K562 (cell line): ENCODE measurements at regions not wholly inside any gene's neighbourhood (a gene's known extent, or its start where the extent isn't known, plus 50 kb on each side); places are given as distances from the start of the nearest gene placed in this dataset.

Source experiments
- ATAC-seq: fragments of 200-7000 bp; cut with Tn5 transposase; 3 replicates; pipeline ENCODE4 v1.9.1; 2020; ENCODE audit warnings: moderate library complexity
- BruUV-seq: library from RNA; stranded (reverse); fragments of 400-500 nt; replicated peaks from 2 replicates; lab custom pipeline; 2021; lab: Mats Ljungman, UMichigan
- CTCF ChIA-PET: fragments of 300-600 bp; formaldehyde crosslinking; extraction: SDS; loops from one replicate; lab custom pipeline; 2021; ENCODE audit warnings: low intra/inter-chr PET ratio; lab: Yijun Ruan, JAX
- POLR2A ChIA-PET: fragments of 300-600, 350-650 bp; sonication (Branson Sonifier 250); formaldehyde crosslinking; extraction: SDS; loops from one replicate; lab custom pipeline; 2021; ENCODE audit warnings: antibody characterized with exemption, inconsistent platforms; lab: Yijun Ruan, JAX
- DNase-seq, 4 experiments: peaks; one replicate each; pipeline versions ENCODE4 v3.0.0 to v3.0.0-alpha.2; 2011 to 2018; ENCODE audit warnings: low spot score in 3 of 4, mixed read lengths in 3 of 4; ENCODE audit errors: extremely low read depth in 1 of 4
- FAIRE-seq: peaks from 2 replicates; lab custom pipeline; 2011; peaks lifted over from hg19 to GRCh38; lab: Jason Lieb, UNC
- H2AFZ ChIP-seq: 2 replicates; pipeline ENCODE4 v1.6.0; 2011; ENCODE audit warnings: low read depth, low read length, control low read depth, inconsistent platforms
- H3K27ac ChIP-seq: fragments of 200-600 bp; 3 replicates; pipeline ENCODE4 v1.8.0; 2011; ENCODE audit warnings: low read depth, mild to moderate bottlenecking, control low read depth, inconsistent platforms, low read length, moderate library complexity, mixed read lengths; ENCODE audit errors: extremely low read depth
- H3K27me3 ChIP-seq, 2 experiments: fragments of 300-600 bp in 1 of 2; 2 replicates in 1 of 2; 3 replicates in 1 of 2; pipeline versions ENCODE4 v1.6.0 to v1.8.0; 2011; ENCODE audit warnings: inconsistent platforms in 2 of 2, low read length in 2 of 2, mild to moderate bottlenecking in 1 of 2, mixed read lengths in 1 of 2, moderate library complexity in 1 of 2; ENCODE audit not compliant: control insufficient read depth in 2 of 2, insufficient read depth in 2 of 2
- H3K36me3 ChIP-seq: fragments of 300-600 bp; 3 replicates; pipeline ENCODE4 v1.8.0; 2011; ENCODE audit warnings: mild to moderate bottlenecking, low read length, inconsistent platforms; ENCODE audit not compliant: control insufficient read depth, insufficient read depth
- H3K4me1 ChIP-seq, 2 experiments: fragments of 200-600 bp in 1 of 2; replicated peaks in 1 of 2; 2 replicates in 1 of 2; 3 replicates in 1 of 2; pipeline versions ENCODE4 v1.5.1 to v1.8.0; 2011; ENCODE audit warnings: inconsistent platforms in 2 of 2, low read length in 2 of 2, mild to moderate bottlenecking in 1 of 2, mixed read lengths in 1 of 2, moderate library complexity in 1 of 2; ENCODE audit not compliant: control insufficient read depth in 2 of 2, insufficient read depth in 2 of 2
- H3K4me2 ChIP-seq: 2 replicates; pipeline ENCODE4 v1.6.1; 2011; ENCODE audit warnings: low read length, control low read depth, inconsistent platforms, mixed read lengths; ENCODE audit not compliant: insufficient read depth
- H3K4me3 ChIP-seq: fragments of 200-600 bp; sonication (generic), shearing (Covaris generic); 2 replicates; pipeline ENCODE4 v1.5.1; 2016; ENCODE audit warnings: control low read depth, inconsistent platforms
- H3K79me2 ChIP-seq: fragments of 200-600 bp; 3 replicates; pipeline ENCODE4 v1.8.0; 2011; ENCODE audit warnings: low read length, inconsistent platforms; ENCODE audit not compliant: control insufficient read depth, insufficient read depth
- H3K9ac ChIP-seq, 2 experiments: 2 replicates each; pipeline versions ENCODE4 v1.6.0 to v1.6.1; 2011; ENCODE audit warnings: low read depth in 2 of 2, low read length in 2 of 2, control low read depth in 1 of 2, inconsistent platforms in 1 of 2, mild to moderate bottlenecking in 1 of 2, mixed read lengths in 1 of 2; ENCODE audit not compliant: insufficient read depth in 1 of 2
- H3K9me1 ChIP-seq: one replicate; pipeline ENCODE4 v1.6.0; 2011; ENCODE audit warnings: inconsistent platforms, mild to moderate bottlenecking, low read length, moderate library complexity; ENCODE audit not compliant: control insufficient read depth, insufficient read depth
- H3K9me3 ChIP-seq: replicated peaks from 2 replicates; pipeline ENCODE4 v1.5.1; 2011; ENCODE audit warnings: low read depth, low read length, inconsistent platforms; ENCODE audit not compliant: control insufficient read depth, insufficient read depth
- H4K20me1 ChIP-seq: replicated peaks from 2 replicates; pipeline ENCODE4 v1.6.1; 2011; ENCODE audit warnings: low read length, inconsistent platforms, mixed read lengths; ENCODE audit not compliant: control insufficient read depth, insufficient read depth
- CBX1 ChIP-seq: sonication (generic); IDR thresholded peaks from 2 replicates; pipeline ENCODE4 v1.6.1; 2016; ENCODE audit warnings: antibody characterized with exemption, low read depth, mild to moderate bottlenecking
- CCAR2 ChIP-seq: fragments of 200-400 bp; formaldehyde crosslinking; IDR thresholded peaks from 2 replicates; pipeline ENCODE4 v1.6.1; 2017; ENCODE audit warnings: mild to moderate bottlenecking, low read depth, low read length
- DLX4 ChIP-seq: fragments of 250-450 bp; sonication (Bioruptor Pico); IDR thresholded peaks from 2 replicates; pipeline ENCODE4 v1.6.1; 2021; ENCODE audit warnings: mild to moderate bottlenecking
- DNMT1 ChIP-seq: fragments of 450-650 bp; IDR thresholded peaks from 2 replicates; pipeline ENCODE4 v1.6.1; 2016; ENCODE audit warnings: antibody characterized with exemption, mild to moderate bottlenecking
- E2F3 ChIP-seq: fragments of 250-450 bp; sonication (Bioruptor Pico); IDR thresholded peaks from 2 replicates; pipeline ENCODE4 v1.4.0; 2020; ENCODE audit warnings: mild to moderate bottlenecking
- NFRKB ChIP-seq: fragments of 450-650 bp; IDR thresholded peaks from 2 replicates; pipeline ENCODE4 v1.6.1; 2016; ENCODE audit warnings: low read depth
- SMAD1 ChIP-seq: fragments of 150-350 bp; IDR thresholded peaks from 2 replicates; pipeline ENCODE4 v1.6.1; 2014; ENCODE audit warnings: low read length, low read depth; ENCODE audit not compliant: partially characterized antibody
- SRSF3 ChIP-seq: fragments of 200-400 bp; formaldehyde crosslinking; IDR thresholded peaks from 2 replicates; pipeline ENCODE4 v1.6.1; 2016; ENCODE audit warnings: mild to moderate bottlenecking, low read length, moderate library complexity; ENCODE audit not compliant: insufficient read depth
- ZNF133 ChIP-seq: fragments of 250-450 bp; sonication (Bioruptor Pico); IDR thresholded peaks from 2 replicates; pipeline ENCODE4 v1.4.0; 2020; ENCODE audit warnings: mild to moderate bottlenecking
- ZNF165 ChIP-seq: fragments of 250-450 bp; sonication (Bioruptor Pico); IDR thresholded peaks from 2 replicates; pipeline ENCODE4 v1.4.0; 2020; ENCODE audit warnings: borderline replicate concordance
- ZNF830 ChIP-seq: fragments of 250-450 bp; sonication (Bioruptor Pico); IDR thresholded peaks from 2 replicates; pipeline ENCODE4 v1.5.0; 2021; ENCODE audit warnings: mild to moderate bottlenecking
- WGBS: fragments of 100-300 bp; shearing (Covaris generic); methylation state at CpG from one replicate; pipeline ENCODE4 v1.1.6; 2016; ENCODE audit warnings: low coverage, mixed read lengths; ENCODE audit not compliant: insufficient coverage; ENCODE audit errors: missing lambda C conversion rate; 5-methylcytosine and 5-hydroxymethylcytosine counted together
- in situ Hi-C: fragments of 300-500 bp; cut with MboI; formaldehyde crosslinking; loops from 4 replicates; pipeline ENCODE4 v1.15.0; 2018; ENCODE audit warnings: inconsistent platforms, mixed read lengths
- intact Hi-C: fragments of 100-400 bp; cut with micrococcal nuclease; formaldehyde crosslinking; loops from 2 replicates; pipeline ENCODE4 v1.14.2; 2022

- H3K9me1 ChIP-seq, result no peaks in the 10 kb centered on the region
- 0% methylated on average over 3 of the region's 3 CpGs for whole genome bisulfite sequencing
- H3K9ac ChIP-seq, result no peak overlapping the region
- no peak overlapping the region for H2AFZ ChIP-seq
- FAIRE-seq (no peak), ATAC-seq (no peak), DNase-seq (no peak)
- POLR2A ChIA-PET, result no interaction called here
- CTCF ChIA-PET, result no interaction called here
- no peaks in the 10 kb centered on the region for H3K36me3 ChIP-seq
- no peak overlapping the region for H3K4me2 ChIP-seq
- H3K4me3 ChIP-seq, result no peak overlapping the region
- no peaks in the 10 kb centered on the region for H3K79me2 ChIP-seq
- H3K9me3 ChIP-seq, result no peaks in the 10 kb centered on the region
- in situ Hi-C loops (no loop called here), intact Hi-C loops (no loop called here)
- BruUV-seq, result no TSS peak
- no peak overlapping the region for H3K27ac ChIP-seq
- TF ChIP-seq DLX4 (CRISPR knock-in tag) (no peak), ZNF133 (CRISPR knock-in tag) (no peak), CCAR2 (no peak), SRSF3 (no peak), SMAD1 (no peak), E2F3 (no peak), CBX1 (no peak), ZNF830 (CRISPR knock-in tag) (no peak), DNMT1 (no peak), ZNF165 (no peak), NFRKB (no peak)
- no peaks in the 10 kb centered on the region for H4K20me1 ChIP-seq
- H3K27me3 ChIP-seq, result no peaks in the 10 kb centered on the region
- H3K4me1 ChIP-seq, result no peaks in the 10 kb centered on the region
Measured at GRCh38 chr18:44090453-44090852, 590.2 kb upstream of the SETBP1 start.
